NCI-H1105 (cell line): ENCODE measurements at regions not wholly inside any gene's neighbourhood (a gene's known extent, or its start where the extent isn't known, plus 50 kb on each side); places are given as distances from the start of the nearest gene placed in this dataset.
"Not testable (repeated sequence)": the region's sequence is repeated elsewhere in the genome, so short reads cannot be mapped to it uniquely, and the experiment has no call there.

ENCODE experiments used
- DNase-seq: peaks from one replicate; lab custom pipeline; 2025; lab: John Stamatoyannopoulos, UW

GRCh38 chr16:65728652-65729051 is 606.8 kb upstream of the CDH11 start:
- no peak for DNase-seq

- DNase-seq, result no peak
These were observed 606.3 kb upstream of the CDH11 start for GRCh38 chr16:65728167-65728566.

DNA sequence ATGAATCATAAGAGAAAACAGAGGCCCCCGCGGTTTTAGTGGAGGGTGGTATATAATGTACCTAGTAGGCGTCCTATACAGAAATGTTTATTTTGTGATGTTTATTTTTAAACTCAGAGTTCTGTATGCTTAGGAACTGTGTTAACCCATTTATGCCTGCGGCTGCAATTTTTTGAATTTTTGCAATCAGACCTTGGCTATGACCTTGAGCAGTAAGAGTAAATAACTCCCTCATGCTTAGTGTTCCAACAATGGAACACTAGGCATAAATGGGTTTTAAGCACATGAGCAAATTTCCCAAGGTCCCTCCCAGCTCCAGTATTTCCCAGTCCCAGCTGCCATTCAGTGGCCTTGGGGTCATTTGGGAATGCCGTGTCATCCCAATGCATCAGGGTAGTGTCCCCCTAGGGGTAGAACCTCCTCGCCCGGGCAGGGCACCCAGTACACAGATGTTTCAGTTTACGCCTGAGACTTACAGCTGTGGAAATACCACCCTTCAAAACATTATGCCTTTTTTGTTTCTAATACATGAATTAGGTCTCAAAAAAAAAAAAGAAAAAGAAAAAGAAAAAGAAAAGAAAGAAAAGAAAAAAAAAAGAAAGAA is 605.8 kb upstream of the CDH11 start:
- no peak for DNase-seq

GRCh38 chr16:65725156-65725845 is 603.4 kb upstream of the CDH11 start:
- DNase-seq, result no peak

GRCh38 chr16:65722429-65722828 is 600.6 kb upstream of the CDH11 start:
- no peak for DNase-seq

GRCh38 chr16:65717846-65718245 is 596.0 kb upstream of the CDH11 start:
- no peak for DNase-seq

DNA sequence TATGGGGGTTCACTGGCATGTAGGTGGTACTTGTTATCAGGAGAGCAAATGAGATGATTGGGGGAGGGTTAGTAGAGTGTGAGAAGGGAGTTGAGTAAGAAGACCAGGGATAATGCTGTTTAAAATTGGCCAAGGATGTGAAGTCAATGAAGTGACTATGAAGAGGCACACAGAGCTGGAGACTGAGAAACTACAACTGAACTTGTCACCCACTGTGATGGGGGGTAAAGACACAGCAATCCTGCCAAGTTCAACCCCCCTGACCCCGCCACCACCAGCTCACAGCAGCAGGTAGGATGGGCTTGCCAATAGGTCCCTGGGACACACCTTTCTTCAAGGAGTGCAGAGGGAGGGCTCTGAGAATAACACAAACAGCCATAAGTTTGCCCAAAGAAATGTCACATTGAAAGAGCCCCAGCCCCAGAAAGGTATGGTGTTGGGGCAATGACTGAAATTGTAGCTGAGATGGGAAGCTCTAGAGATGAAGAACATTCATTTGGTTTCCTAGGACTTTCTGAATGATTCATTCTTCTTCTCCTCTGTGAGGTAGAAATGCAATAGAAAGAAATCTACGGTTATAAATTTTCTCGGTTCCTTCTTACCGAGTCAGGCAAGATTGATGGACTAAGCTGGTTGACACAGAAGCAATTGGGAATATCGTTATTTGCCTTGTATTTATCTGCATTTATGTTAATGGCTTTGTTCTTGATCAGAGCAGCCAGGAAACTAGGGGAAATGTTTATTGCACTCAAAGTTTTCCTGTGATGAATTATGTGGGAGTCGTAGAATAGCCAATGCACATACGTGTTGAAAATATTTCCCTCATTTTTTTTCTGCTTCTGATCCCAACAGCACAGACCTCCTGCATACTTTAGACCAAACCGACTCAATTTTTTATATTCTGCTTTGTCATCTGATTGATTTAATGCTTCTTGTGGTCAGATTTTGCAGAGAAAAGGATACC is 595.2 kb upstream of the CDH11 start:
- no peak for DNase-seq

GRCh38 chr16:65713181-65713808 is 591.4 kb upstream of the CDH11 start:
- DNase-seq, result no peak

DNA sequence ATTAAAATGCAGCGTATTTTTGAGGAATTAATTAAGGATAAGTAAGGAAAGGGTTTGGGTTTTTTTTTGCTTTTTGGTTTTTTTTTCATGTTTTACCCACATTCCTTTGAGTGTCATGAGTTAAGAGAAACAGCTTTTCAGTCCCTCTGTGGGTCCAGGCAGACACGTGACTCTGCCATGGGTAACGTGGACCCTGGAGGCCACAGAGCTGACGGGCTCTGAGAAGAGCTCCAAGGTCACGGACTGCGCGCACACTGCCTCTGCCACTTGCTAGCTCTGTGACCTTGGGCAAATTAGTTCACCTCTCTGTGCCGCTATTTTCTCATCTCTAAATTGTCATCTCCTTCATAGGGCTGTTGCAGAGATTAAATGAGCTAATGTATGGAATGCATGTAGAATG is 588.2 kb upstream of the CDH11 start:
- no peak for DNase-seq

DNA sequence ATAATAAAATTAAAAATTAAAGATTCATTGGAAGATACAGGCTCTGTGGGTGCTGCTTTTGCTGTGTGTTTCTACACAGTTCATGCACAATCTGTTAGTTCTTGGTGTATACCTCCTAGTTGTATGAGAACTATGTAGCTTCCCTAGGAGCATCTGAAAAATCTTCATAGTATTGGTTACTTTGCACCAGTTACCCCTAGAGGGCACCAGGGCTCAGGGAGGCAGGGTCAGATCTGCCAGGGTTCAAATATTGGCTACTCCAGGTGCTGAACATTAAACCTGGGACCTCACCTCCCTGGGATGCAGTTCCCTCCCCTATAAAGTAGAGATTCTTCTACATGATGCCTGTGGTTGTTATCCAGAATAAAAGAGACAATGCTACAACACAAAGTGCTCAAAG is 583.0 kb upstream of the CDH11 start:
- no peak for DNase-seq

DNA sequence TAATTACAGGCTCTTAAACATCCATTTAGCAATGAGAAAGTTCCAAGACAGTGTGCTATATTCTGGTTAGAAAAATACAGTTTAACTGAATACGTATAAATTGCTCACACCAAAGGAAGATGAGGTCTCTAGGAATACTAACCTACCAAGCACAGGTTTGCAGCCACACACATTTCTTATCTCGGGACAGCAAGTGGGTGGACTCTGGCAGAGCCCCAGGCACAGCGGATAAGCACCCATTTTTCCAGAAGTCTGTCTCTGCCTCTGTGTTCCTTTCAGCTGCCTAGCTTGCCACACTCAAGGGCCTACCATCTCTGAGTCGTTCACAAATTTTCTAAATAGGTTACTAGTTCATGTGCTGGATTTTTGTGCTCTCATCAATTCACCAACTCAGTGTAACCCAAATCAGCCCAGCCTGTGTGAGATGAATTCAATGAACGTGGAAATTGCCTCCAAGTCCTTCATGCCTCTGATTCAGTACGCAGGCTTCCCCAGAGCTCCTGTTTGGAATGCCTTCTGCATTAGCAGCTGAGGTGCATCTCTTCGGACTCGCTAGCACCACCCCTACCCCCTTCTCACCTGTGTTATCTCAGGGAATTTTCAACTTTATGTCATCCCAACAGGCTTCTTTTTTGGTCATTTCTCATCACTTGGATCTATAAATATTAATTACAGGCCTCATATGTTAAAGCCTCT is 581.0 kb upstream of the CDH11 start:
- DNase-seq, result no peak

DNA sequence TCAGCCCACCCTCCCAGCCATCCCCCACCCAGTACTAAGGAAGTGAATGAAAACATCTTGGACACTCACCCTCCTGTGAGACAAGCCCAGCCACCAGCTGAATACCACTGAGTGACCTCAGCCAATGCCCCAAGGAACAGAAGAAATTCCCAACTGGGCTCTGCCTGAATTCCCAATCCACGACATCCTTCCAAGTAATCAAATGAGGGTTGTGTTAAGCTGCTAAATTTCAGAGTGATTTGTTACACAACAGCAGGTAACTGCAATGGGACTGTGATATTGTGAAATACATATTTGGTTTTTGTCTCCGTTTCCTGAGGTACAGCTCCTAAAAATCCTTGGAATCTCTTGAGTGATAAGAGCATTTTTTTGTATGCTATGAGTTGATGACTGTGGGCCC is 578.7 kb upstream of the CDH11 start:
- DNase-seq, result no peak

- DNase-seq, result no peak
These were observed 577.0 kb upstream of the CDH11 start for GRCh38 chr16:65698791-65699321.

GRCh38 chr16:65697521-65697920 is 575.7 kb upstream of the CDH11 start:
- no peak for DNase-seq

DNA sequence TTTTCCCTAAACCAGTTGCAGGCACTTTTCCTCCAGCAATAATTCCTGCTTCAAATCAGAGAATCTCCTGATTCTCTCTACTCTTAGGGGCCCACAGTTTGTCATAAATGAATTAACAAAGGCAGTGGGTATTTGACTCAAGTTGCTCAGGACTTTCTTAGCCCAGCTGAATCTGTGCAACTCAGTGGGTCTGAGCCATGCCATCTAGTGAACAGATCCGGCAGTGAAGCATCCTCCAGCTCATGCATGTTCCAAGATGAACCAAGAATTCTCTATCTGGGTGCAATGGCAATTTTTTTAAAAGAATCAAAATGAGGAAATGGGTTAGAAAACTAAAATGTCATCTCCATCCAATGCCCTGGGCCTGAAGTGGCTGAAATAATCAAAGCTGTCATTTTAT is 575.2 kb upstream of the CDH11 start:
- DNase-seq, result no peak

GRCh38 chr16:65691846-65692245 is 570.0 kb upstream of the CDH11 start:
- DNase-seq, result not testable (repeated sequence)

- no peak for DNase-seq
These were observed 567.9 kb upstream of the CDH11 start for GRCh38 chr16:65689726-65690125.

GRCh38 chr16:65688301-65688700 is 566.4 kb upstream of the CDH11 start:
- DNase-seq, result no peak

- DNase-seq, result no peak
These were observed 562.4 kb upstream of the CDH11 start for GRCh38 chr16:65684230-65684629.

DNA sequence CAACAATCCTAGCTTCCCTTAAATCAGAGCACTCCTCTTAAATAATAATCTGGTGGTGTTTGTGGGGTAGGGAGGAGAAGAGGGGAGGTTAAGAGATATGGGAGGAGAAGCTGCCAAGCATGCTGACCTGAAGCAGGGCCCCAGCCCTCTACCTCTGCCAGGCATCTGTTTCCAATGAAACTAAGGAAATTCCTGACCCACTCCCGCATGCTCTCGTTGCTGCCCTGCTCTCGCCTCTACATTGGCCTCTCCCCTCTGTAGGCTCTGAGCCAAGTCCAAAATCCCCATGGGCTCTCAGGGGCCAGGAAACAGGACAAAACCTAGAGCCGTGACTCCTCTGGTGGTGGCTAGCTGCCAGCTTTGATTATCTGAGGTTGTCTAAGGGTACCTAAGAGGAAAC is 559.5 kb upstream of the CDH11 start:
- DNase-seq, result no peak

GRCh38 chr16:65679785-65680184 is 557.9 kb upstream of the CDH11 start:
- no peak for DNase-seq

- DNase-seq, result no peak
These were observed 553.3 kb upstream of the CDH11 start for GRCh38 chr16:65675161-65675560.
